B cell (primary cell): ENCODE measurements at regions not wholly inside any gene's neighbourhood (a gene's known extent, or its start where the extent isn't known, plus 50 kb on each side); places are given as distances from the start of the nearest gene placed in this dataset.

Source experiments
- CTCF ChIP-seq: fragments of 200-600 bp; IDR thresholded peaks from one replicate; pipeline ENCODE4 v1.8.0; 2022; ENCODE audit warnings: antibody characterized with exemption, mild to moderate bottlenecking
- EZH2 ChIP-seq: IDR thresholded peaks from 2 replicates; pipeline ENCODE4 v1.6.1; 2012; ENCODE audit warnings: borderline replicate concordance, low read depth, mild to moderate bottlenecking, moderate library complexity, low read length; ENCODE audit not compliant: insufficient read depth, poor library complexity, severe bottlenecking

GRCh38 chr9:28053096-28053777, 480.0 kb upstream of the C9orf72 start:
- TF ChIP-seq CTCF (no peak), EZH2 (no peak)
